Ishikawa (cell line): ENCODE measurements at regions not wholly inside any gene's neighbourhood (a gene's known extent, or its start where the extent isn't known, plus 50 kb on each side); places are given as distances from the start of the nearest gene placed in this dataset.

Source experiments
- CEBPB ChIP-seq: IDR thresholded peaks from 2 replicates; pipeline ENCODE4 v1.6.1; 2012
- CREB1 ChIP-seq: IDR thresholded peaks from 2 replicates; pipeline ENCODE4 v1.6.1; 2012; ENCODE audit warnings: low read depth
- EGR1 ChIP-seq: IDR thresholded peaks from 2 replicates; pipeline ENCODE4 v1.6.1; 2012
- EP300 ChIP-seq: IDR thresholded peaks from 2 replicates; pipeline ENCODE4 v1.6.1; 2012; ENCODE audit warnings: borderline replicate concordance
- FOXM1 ChIP-seq: IDR thresholded peaks from 2 replicates; pipeline ENCODE4 v1.6.1; 2012; ENCODE audit warnings: low read depth, borderline replicate concordance
- MAX ChIP-seq: IDR thresholded peaks from 2 replicates; pipeline ENCODE4 v1.6.1; 2012
- NFIC ChIP-seq: IDR thresholded peaks from 2 replicates; pipeline ENCODE4 v1.6.1; 2012
- RAD21 ChIP-seq: IDR thresholded peaks from 2 replicates; pipeline ENCODE4 v1.6.1; 2012; ENCODE audit warnings: low read depth
- REST ChIP-seq: IDR thresholded peaks from 2 replicates; pipeline ENCODE4 v1.6.1; 2012; ENCODE audit warnings: low read depth, mild to moderate bottlenecking
- TAF1 ChIP-seq: IDR thresholded peaks from 2 replicates; pipeline ENCODE4 v1.6.1; 2012; ENCODE audit warnings: low read depth, mild to moderate bottlenecking
- TCF12 ChIP-seq: IDR thresholded peaks from 2 replicates; pipeline ENCODE4 v1.6.1; 2012; ENCODE audit warnings: low read depth
- TEAD4 ChIP-seq: IDR thresholded peaks from 2 replicates; pipeline ENCODE4 v1.6.1; 2012
- USF1 ChIP-seq: IDR thresholded peaks from 2 replicates; pipeline ENCODE4 v1.6.1; 2012
- YY1 ChIP-seq: IDR thresholded peaks from 2 replicates; pipeline ENCODE4 v1.6.1; 2012; ENCODE audit warnings: low read depth

DNA sequence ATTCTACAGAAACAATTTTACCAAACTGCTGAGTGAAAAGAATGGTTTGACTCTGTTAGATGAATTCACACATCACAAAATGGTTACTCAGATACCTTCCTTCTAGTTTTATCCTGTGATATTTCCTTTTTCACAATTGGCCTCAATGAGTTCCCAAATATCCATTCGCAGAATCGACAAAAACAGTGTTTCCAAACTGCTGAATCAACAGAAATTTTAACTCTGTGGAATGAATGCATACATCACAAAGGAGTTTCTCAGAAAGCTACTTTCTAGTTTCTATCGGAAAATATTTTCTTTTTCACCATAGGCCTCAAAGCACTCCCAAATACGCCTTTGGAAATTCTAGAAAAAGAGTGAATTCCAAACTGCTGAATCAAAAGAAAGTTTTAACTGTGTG is 525.0 kb downstream of the ALG10 start:
- no peak for TF ChIP-seq CEBPB
- TF ChIP-seq REST = no peak
- TF ChIP-seq RAD21 = no peak
- TF ChIP-seq MAX = no peak
- no peak for TF ChIP-seq EP300
- TF ChIP-seq TEAD4 = no peak
- no peak for TF ChIP-seq YY1
- TF ChIP-seq EGR1 = no peak
- TF ChIP-seq TAF1 = no peak
- no peak for TF ChIP-seq NFIC
- TF ChIP-seq TCF12 = no peak
- no peak for TF ChIP-seq USF1
- TF ChIP-seq FOXM1 = no peak
- no peak for TF ChIP-seq CREB1
